B cell (primary cell): ENCODE measurements at regions not wholly inside any gene's neighbourhood (a gene's known extent, or its start where the extent isn't known, plus 50 kb on each side); places are given as distances from the start of the nearest gene placed in this dataset.

Experiments used
- ATAC-seq: fragments of 200-7000 bp; cut with Tn5 transposase; one replicate; pipeline ENCODE4 v1.10.0; 2021; ENCODE audit warnings: low read depth, mild to moderate bottlenecking, moderate number of reproducible peaks, moderate library complexity
- CTCF ChIA-PET: fragments of 350-600 bp; sonication (Branson Sonifier 250); formaldehyde crosslinking; loops from one replicate; lab custom pipeline; 2021; ENCODE audit warnings: antibody characterized with exemption, inconsistent platforms; lab: Charles Lee
- POLR2A ChIA-PET: fragments of 350-600 bp; sonication (Branson Sonifier 250); formaldehyde crosslinking; loops from one replicate; lab custom pipeline; 2021; ENCODE audit warnings: antibody characterized with exemption; lab: Charles Lee
- DNase-seq: peaks from one replicate; pipeline ENCODE4 v3.0.0; 2013
- H2AFZ ChIP-seq: 2 replicates; pipeline ENCODE4 v1.6.1; 2012; ENCODE audit warnings: mild to moderate bottlenecking, low read depth, low read length; ENCODE audit not compliant: insufficient read depth, poor library complexity, severe bottlenecking
- H3K27ac ChIP-seq, 2 donors: 1 replicate in 1 of 2; 2 replicates in 1 of 2; pipeline ENCODE4 v1.5.1; 2012 to 2013; ENCODE audit warnings: low read length in 2 of 2, mild to moderate bottlenecking in 2 of 2, moderate library complexity in 1 of 2
- H3K27me3 ChIP-seq, 4 experiments: fragments of 200-600 bp in 1 of 4; sonication (generic) in 1 of 4; replicated peaks in 1 of 4; 1 replicate in 2 of 4; 2 replicates in 2 of 4; pipeline versions ENCODE4 v1.6.1 to v1.7.0; 2013 to 2016; ENCODE audit warnings: low read length in 3 of 4, mild to moderate bottlenecking in 2 of 4, mixed read lengths in 1 of 4, moderate library complexity in 1 of 4; ENCODE audit not compliant: insufficient read depth in 4 of 4, control insufficient read depth in 3 of 4; ENCODE audit errors: control extremely low read depth in 1 of 4
- H3K36me3 ChIP-seq, 2 experiments: replicated peaks in 1 of 2; 1 replicate in 1 of 2; 2 replicates in 1 of 2; pipeline versions ENCODE4 v1.6.1 to v1.7.1; 2013; ENCODE audit warnings: low read length in 1 of 2; ENCODE audit not compliant: insufficient read depth in 2 of 2, control insufficient read depth in 1 of 2; ENCODE audit errors: control extremely low read depth in 1 of 2, extremely low read depth in 1 of 2
- H3K4me1 ChIP-seq, 2 donors: fragments of 200-600 bp in 1 of 2; sonication (generic) in 1 of 2; 1 replicate in 1 of 2; 2 replicates in 1 of 2; pipeline versions ENCODE4 v1.5.1 to v1.6.1; 2013 to 2017; ENCODE audit warnings: low read length in 2 of 2; ENCODE audit not compliant: control insufficient read depth in 2 of 2, insufficient read depth in 2 of 2
- H3K4me2 ChIP-seq: replicated peaks from 2 replicates; pipeline ENCODE3; 2012; ENCODE audit warnings: mild to moderate bottlenecking, low read depth, low read length; ENCODE audit not compliant: poor library complexity, severe bottlenecking
- H3K4me3 ChIP-seq, 5 experiments: fragments of 200-600 bp in 1 of 5; sonication (generic) in 1 of 5; 1 replicate in 3 of 5; 2 replicates in 2 of 5; pipeline versions ENCODE4 v1.5.1 to v1.7.0; 2011 to 2016; ENCODE audit warnings: low read length in 4 of 5, mild to moderate bottlenecking in 4 of 5, low read depth in 2 of 5, control low read depth in 1 of 5, moderate library complexity in 1 of 5; ENCODE audit not compliant: insufficient read depth in 1 of 5; ENCODE audit errors: control extremely low read depth in 1 of 5, extremely low read depth in 1 of 5
- H3K79me2 ChIP-seq: fragments of 200-600 bp; sonication (generic); one replicate; pipeline ENCODE4 v1.6.0; 2016; ENCODE audit warnings: low read length; ENCODE audit not compliant: control insufficient read depth, insufficient read depth
- H3K9ac ChIP-seq: fragments of 200-600 bp; sonication (generic); 2 replicates; pipeline ENCODE4 v1.6.1; 2017; ENCODE audit warnings: mild to moderate bottlenecking, low read length, moderate library complexity
- H3K9me3 ChIP-seq, 3 donors: one replicate each; pipeline versions ENCODE4 v1.6.1 to v1.7.1; 2013; ENCODE audit warnings: low read length in 2 of 3; ENCODE audit not compliant: control insufficient read depth in 2 of 3, insufficient read depth in 1 of 3; ENCODE audit errors: control extremely low read depth in 1 of 3
- H4K20me1 ChIP-seq: 2 replicates; pipeline ENCODE4 v1.6.0; 2012; ENCODE audit warnings: mild to moderate bottlenecking, low read length; ENCODE audit not compliant: insufficient read depth, control insufficient read depth, poor library complexity, severe bottlenecking
- H3K27ac Mint-ChIP-seq: one replicate; pipeline ENCODE4 v1.8.0; 2021; ENCODE audit warnings: mixed read lengths
- H3K27me3 Mint-ChIP-seq: one replicate; pipeline ENCODE4 v1.8.0; 2021; ENCODE audit warnings: mixed read lengths
- H3K4me1 Mint-ChIP-seq: one replicate; pipeline ENCODE4 v1.8.0; 2021; ENCODE audit warnings: mixed read lengths
- H3K4me3 Mint-ChIP-seq: one replicate; pipeline ENCODE4 v1.8.0; 2021; ENCODE audit warnings: mixed read lengths
- H3K9me3 Mint-ChIP-seq: one replicate; pipeline ENCODE4 v1.8.0; 2022; ENCODE audit warnings: mixed read lengths; ENCODE audit not compliant: insufficient read depth
- EZH2 ChIP-seq: IDR thresholded peaks from 2 replicates; pipeline ENCODE4 v1.6.1; 2012; ENCODE audit warnings: borderline replicate concordance, low read depth, mild to moderate bottlenecking, moderate library complexity, low read length; ENCODE audit not compliant: insufficient read depth, poor library complexity, severe bottlenecking
- WGBS: methylation state at CpG from one replicate; pipeline ENCODE4 v1.1.5; 2013; ENCODE audit warnings: missing lambda C conversion rate; ENCODE audit not compliant: insufficient coverage; 5-methylcytosine and 5-hydroxymethylcytosine counted together
- intact Hi-C: fragments of 100-400 bp; cut with micrococcal nuclease; formaldehyde crosslinking; loops from one replicate; pipeline ENCODE4 v1.10.0; 2022
- TF ChIP-seq, protein P1 (sequence below): fragments of 200-600 bp; IDR thresholded peaks from one replicate; pipeline ENCODE4 v1.8.0; 2022; ENCODE audit warnings: antibody characterized with exemption, mild to moderate bottlenecking

DNA sequence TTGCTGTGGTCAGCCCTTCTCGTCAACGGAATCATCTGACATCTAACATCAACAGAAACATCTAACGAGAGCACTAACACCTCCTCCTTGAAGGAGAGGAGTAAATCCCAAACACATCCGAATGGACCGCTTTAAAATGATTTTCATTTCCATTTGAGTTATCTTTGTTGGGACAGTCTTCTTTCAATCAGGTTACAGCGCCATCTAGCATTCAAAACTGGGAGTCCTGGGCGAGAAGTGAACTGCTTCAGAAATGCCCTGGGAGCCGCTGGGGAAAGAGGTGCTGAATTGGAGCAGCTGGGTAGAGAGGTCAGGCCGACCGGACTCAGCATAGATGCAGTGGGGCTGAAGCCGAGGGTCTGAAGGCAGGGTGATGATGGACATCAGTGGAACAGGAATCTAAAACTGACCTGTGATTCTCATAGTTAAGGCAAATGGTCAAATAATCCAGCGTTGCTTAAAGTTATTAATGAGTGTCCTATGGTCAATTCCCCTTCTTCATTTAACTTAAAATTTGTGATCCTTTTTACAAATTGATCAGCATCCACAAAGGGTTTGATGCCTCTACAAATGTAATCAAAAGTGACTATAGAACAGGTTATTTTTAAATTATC lies 170.0 kb upstream of the NDN start:
- Mint-ChIP-seq H3K27me3 (no peaks in the 10 kb centered on the region), H3K9me3 (no peaks in the 10 kb centered on the region)
- 22% methylated on average over 6 of the region's 12 CpGs for WGBS

DNA sequence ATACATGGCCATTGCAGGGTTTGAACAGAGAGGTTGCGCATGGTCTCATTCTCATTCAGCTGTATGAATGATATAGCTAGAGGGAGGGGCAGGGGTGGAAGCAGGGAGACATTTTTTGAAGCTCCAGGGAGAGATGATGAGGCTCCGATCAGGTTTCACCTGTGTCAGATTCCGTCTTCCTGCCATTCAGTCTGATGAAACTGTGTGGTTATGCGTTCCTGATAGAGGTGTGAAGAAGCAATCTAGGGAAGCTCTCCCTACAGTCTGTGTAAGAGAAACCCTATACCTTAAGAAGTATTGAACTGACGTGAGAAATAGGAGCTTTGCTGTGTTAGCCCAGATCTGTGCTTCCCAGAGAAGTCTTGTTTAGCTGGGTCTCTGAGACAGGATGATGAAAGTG lies 171.9 kb upstream of the NDN start:
- Histone ChIP-seq H3K27ac (no peak overlapping the region), H3K27me3 (no peaks in the 10 kb centered on the region), H3K36me3 (no peaks in the 10 kb centered on the region), H3K4me3 (no peak overlapping the region), H2AFZ (no peak overlapping the region), H4K20me1 (no peaks in the 10 kb centered on the region), H3K9ac (no peak overlapping the region), H3K9me3 (peaks cover 0 to 10% (median 0%) of the 10 kb centered on the region in 3 donors), H3K79me2 (no peaks in the 10 kb centered on the region), H3K4me2 (no peak overlapping the region), H3K4me1 (no peaks in the 10 kb centered on the region)
- intact Hi-C loops: no loop called here
- ChIA-PET POLR2A (no interaction called here), CTCF (no interaction called here)
- 87% methylated on average over 4 of the region's 5 CpGs for WGBS
- Mint-ChIP-seq H3K9me3 (no peaks in the 10 kb centered on the region), H3K4me1 (no peaks in the 10 kb centered on the region), H3K4me3 (no peak overlapping the region), H3K27ac (no peak overlapping the region), H3K27me3 (no peaks in the 10 kb centered on the region)
- DNase-seq (no peak), ATAC-seq (no peak)
- TF ChIP-seq, protein P1, sequence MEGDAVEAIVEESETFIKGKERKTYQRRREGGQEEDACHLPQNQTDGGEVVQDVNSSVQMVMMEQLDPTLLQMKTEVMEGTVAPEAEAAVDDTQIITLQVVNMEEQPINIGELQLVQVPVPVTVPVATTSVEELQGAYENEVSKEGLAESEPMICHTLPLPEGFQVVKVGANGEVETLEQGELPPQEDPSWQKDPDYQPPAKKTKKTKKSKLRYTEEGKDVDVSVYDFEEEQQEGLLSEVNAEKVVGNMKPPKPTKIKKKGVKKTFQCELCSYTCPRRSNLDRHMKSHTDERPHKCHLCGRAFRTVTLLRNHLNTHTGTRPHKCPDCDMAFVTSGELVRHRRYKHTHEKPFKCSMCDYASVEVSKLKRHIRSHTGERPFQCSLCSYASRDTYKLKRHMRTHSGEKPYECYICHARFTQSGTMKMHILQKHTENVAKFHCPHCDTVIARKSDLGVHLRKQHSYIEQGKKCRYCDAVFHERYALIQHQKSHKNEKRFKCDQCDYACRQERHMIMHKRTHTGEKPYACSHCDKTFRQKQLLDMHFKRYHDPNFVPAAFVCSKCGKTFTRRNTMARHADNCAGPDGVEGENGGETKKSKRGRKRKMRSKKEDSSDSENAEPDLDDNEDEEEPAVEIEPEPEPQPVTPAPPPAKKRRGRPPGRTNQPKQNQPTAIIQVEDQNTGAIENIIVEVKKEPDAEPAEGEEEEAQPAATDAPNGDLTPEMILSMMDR: no peak
- no peak for TF ChIP-seq EZH2

More for the DNA sequence above, 170.0 kb upstream of the NDN start:
- Histone ChIP-seq H3K27me3 (no peaks in the 10 kb centered on the region), H3K9me3 (peaks cover 0 to 10% (median 0%) of the 10 kb centered on the region in 3 donors), H3K4me1 (no peaks in the 10 kb centered on the region), H3K36me3 (no peaks in the 10 kb centered on the region), H3K9ac (no peak overlapping the region), H2AFZ (no peak overlapping the region), H3K4me2 (no peak overlapping the region), H3K27ac (no peak overlapping the region), H3K79me2 (no peaks in the 10 kb centered on the region), H3K4me3 (no peak overlapping the region), H4K20me1 (no peaks in the 10 kb centered on the region)
- no peak for ATAC-seq
- Mint-ChIP-seq H3K27ac (no peak overlapping the region), H3K4me3 (no peak overlapping the region), H3K4me1 (no peaks in the 10 kb centered on the region)
- POLR2A ChIA-PET: no interaction called here
- CTCF ChIA-PET: no interaction called here
- DNase-seq: no peak
- no peak for TF ChIP-seq EZH2
- TF ChIP-seq, protein P1: no peak
- intact Hi-C loops: no loop called here
